HepG2 (cell line): ENCODE measurements at regions not wholly inside any gene's neighbourhood (a gene's known extent, or its start where the extent isn't known, plus 50 kb on each side); places are given as distances from the start of the nearest gene placed in this dataset.
A peak's percentile ranks its signal among the peaks of the same experiment; 100 is the strongest.

Experiments
- ATAC-seq: fragments of 200-7000 bp; cut with Tn5 transposase; 3 replicates; pipeline ENCODE4 v1.9.1; 2020; ENCODE audit warnings: mild to moderate bottlenecking, moderate library complexity
- BruUV-seq: library from RNA; stranded (reverse); fragments of 400-500 nt; replicated peaks from 2 replicates; lab custom pipeline; 2021; lab: Mats Ljungman, UMichigan
- CTCF ChIA-PET: fragments of 300-600 bp; formaldehyde crosslinking; extraction: SDS; loops from one replicate; lab custom pipeline; 2021; ENCODE audit warnings: low total read pairs, inconsistent platforms, low intra/inter-chr PET ratio; lab: Yijun Ruan, JAX
- POLR2A ChIA-PET: fragments of 350-600 bp; sonication (Branson Sonifier 250); formaldehyde crosslinking; loops from one replicate; lab custom pipeline; 2020; ENCODE audit warnings: antibody characterized with exemption, inconsistent platforms; lab: Yijun Ruan, JAX
- DNase-seq: peaks from one replicate; pipeline ENCODE4 v3.0.0-alpha.2; 2015; ENCODE audit warnings: low spot score
- FAIRE-seq: peaks from 3 replicates; lab custom pipeline; 2011; peaks lifted over from hg19 to GRCh38; lab: Jason Lieb, UNC
- H2AFZ ChIP-seq: one replicate; pipeline ENCODE4 v1.6.1; 2011; ENCODE audit warnings: low read length, inconsistent platforms
- H3K27ac ChIP-seq: fragments of 300-600 bp; 3 replicates; pipeline ENCODE4 v1.8.0; 2011; ENCODE audit warnings: mixed run types, mild to moderate bottlenecking, mixed read lengths, low read length, inconsistent platforms; ENCODE audit not compliant: insufficient read depth; ENCODE audit errors: extremely low read length
- H3K27me3 ChIP-seq, 2 experiments: fragments of 200-600 bp in 1 of 2; 2 replicates in 1 of 2; 3 replicates in 1 of 2; pipeline versions ENCODE4 v1.6.0 to v1.8.0; 2011; ENCODE audit warnings: low read length in 2 of 2, mild to moderate bottlenecking in 2 of 2, moderate library complexity in 2 of 2, inconsistent platforms in 1 of 2; ENCODE audit not compliant: insufficient read depth in 2 of 2, control insufficient read depth in 1 of 2
- H3K36me3 ChIP-seq, 2 experiments: fragments of 200-600 bp in 1 of 2; replicated peaks in 1 of 2; 2 replicates in 1 of 2; 3 replicates in 1 of 2; pipeline versions ENCODE4 v1.5.1 to v1.8.0; 2011; ENCODE audit warnings: low read length in 2 of 2, inconsistent platforms in 1 of 2; ENCODE audit not compliant: insufficient read depth in 2 of 2, control insufficient read depth in 1 of 2
- H3K4me1 ChIP-seq: 2 replicates; pipeline ENCODE4 v1.5.1; 2012; ENCODE audit warnings: low read length, inconsistent platforms; ENCODE audit not compliant: insufficient read depth
- H3K4me2 ChIP-seq: 2 replicates; pipeline ENCODE4 v1.6.0; 2011; ENCODE audit warnings: low read depth, low read length, inconsistent platforms
- H3K4me3 ChIP-seq, 3 experiments: fragments of 200-600 bp in 1 of 3; sonication (generic), shearing (Covaris generic) in 1 of 3; replicated peaks in 1 of 3; 2 replicates each; pipeline ENCODE4 v1.5.1; 2011 to 2016; ENCODE audit warnings: low read length in 3 of 3, inconsistent platforms in 2 of 3, low read depth in 2 of 3, mild to moderate bottlenecking in 2 of 3, control low read depth in 1 of 3, mixed read lengths in 1 of 3; ENCODE audit not compliant: insufficient read depth in 1 of 3
- H3K79me2 ChIP-seq: one replicate; pipeline ENCODE4 v1.6.1; 2011; ENCODE audit warnings: low read length, inconsistent platforms; ENCODE audit not compliant: insufficient read depth
- H3K9ac ChIP-seq: 2 replicates; pipeline ENCODE4 v1.6.0; 2011; ENCODE audit warnings: mild to moderate bottlenecking, low read depth, low read length, inconsistent platforms; ENCODE audit not compliant: insufficient read depth
- H3K9me3 ChIP-seq: 2 replicates; pipeline ENCODE4 v1.5.1; 2012; ENCODE audit warnings: mild to moderate bottlenecking, low read length
- H4K20me1 ChIP-seq: 2 replicates; pipeline ENCODE4 v1.6.0; 2011; ENCODE audit warnings: inconsistent platforms, mild to moderate bottlenecking, low read length, moderate library complexity; ENCODE audit not compliant: insufficient read depth
- FOXO1 ChIP-seq: sonication (generic); formaldehyde crosslinking; IDR thresholded peaks from 2 replicates; pipeline ENCODE4 v1.4.0; 2020; ENCODE audit warnings: missing genetic modification reagents
- KLF15 ChIP-seq: sonication (generic); formaldehyde crosslinking; IDR thresholded peaks from 2 replicates; pipeline ENCODE4 v1.8.1; 2023; ENCODE audit warnings: borderline replicate concordance, mild to moderate bottlenecking, inconsistent platforms, missing genetic modification reagents, mixed read lengths
- SSRP1 ChIP-seq: IDR thresholded peaks from 2 replicates; pipeline ENCODE4 v1.6.1; 2016; ENCODE audit warnings: control low read depth
- ZNF703 ChIP-seq: sonication (generic); formaldehyde crosslinking; IDR thresholded peaks from 2 replicates; pipeline ENCODE4 v1.5.1; 2020; ENCODE audit warnings: missing genetic modification reagents, mild to moderate bottlenecking, moderate library complexity, borderline replicate concordance
- WGBS: methylation state at CpG from one replicate; pipeline ENCODE4 v1.1.6; 2017; ENCODE audit warnings: low lambda C conversion rate; 5-methylcytosine and 5-hydroxymethylcytosine counted together
- in situ Hi-C: cut with HindIII; loops from 2 replicates; pipeline ENCODE4 v1.10.0; 2017; ENCODE audit warnings: low pct_unique_long_range_greater_than_20kb; ENCODE audit not compliant: extremely low pct_ligation_motif_present
- intact Hi-C: fragments of 100-400 bp; cut with micrococcal nuclease; formaldehyde crosslinking; loops from one replicate; pipeline ENCODE4 v1.10.0; 2022; ENCODE audit not compliant: unreplicated experiment
- TF ChIP-seq, protein P1 (sequence below): IDR thresholded peaks from 2 replicates; pipeline ENCODE4 v1.6.1; 2016; ENCODE audit warnings: mild to moderate bottlenecking
- TF ChIP-seq, protein P2 (sequence below): IDR thresholded peaks from 2 replicates; pipeline ENCODE4 v1.6.1; 2016; ENCODE audit warnings: missing compliant biosample characterization, missing genetic modification reagents, borderline replicate concordance
- TF ChIP-seq, protein P3 (sequence below): sonication (generic); formaldehyde crosslinking; IDR thresholded peaks from 2 replicates; pipeline ENCODE4 v1.4.0; 2020; ENCODE audit warnings: missing genetic modification reagents
- TF ChIP-seq, protein P4 (sequence below): fragments of 450-650 bp; IDR thresholded peaks from 2 replicates; pipeline ENCODE4 v1.6.1; 2016

DNA sequence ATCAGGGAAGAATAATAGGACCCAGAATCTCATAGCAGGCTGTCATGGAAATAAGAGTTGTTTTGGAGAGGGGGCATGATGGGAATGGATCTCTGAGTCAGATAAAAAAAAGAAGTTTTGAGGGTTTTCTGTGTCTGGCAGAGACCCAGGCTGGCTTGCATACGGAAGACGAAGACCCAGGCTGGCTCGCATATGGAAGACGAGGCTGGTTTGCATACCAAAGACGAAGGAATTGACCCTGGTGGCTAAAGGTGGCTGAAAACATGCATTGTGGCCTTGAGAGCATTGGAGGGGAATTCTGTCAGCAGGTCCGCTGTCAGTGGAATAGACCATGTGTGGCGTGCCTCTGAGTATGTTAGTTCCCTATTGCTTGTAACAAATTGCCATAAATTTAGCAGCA is 335.1 kb downstream of the BTBD3 start (continued):
- TF ChIP-seq, protein P1, sequence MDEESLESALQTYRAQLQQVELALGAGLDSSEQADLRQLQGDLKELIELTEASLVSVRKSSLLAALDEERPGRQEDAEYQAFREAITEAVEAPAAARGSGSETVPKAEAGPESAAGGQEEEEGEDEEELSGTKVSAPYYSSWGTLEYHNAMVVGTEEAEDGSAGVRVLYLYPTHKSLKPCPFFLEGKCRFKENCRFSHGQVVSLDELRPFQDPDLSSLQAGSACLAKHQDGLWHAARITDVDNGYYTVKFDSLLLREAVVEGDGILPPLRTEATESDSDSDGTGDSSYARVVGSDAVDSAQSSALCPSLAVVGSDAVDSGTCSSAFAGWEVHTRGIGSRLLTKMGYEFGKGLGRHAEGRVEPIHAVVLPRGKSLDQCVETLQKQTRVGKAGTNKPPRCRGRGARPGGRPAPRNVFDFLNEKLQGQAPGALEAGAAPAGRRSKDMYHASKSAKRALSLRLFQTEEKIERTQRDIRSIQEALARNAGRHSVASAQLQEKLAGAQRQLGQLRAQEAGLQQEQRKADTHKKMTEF (CRISPR knock-in tag): no peak
- no peak for TF ChIP-seq ZNF703 (CRISPR knock-in tag)
- no peak for TF ChIP-seq KLF15 (CRISPR knock-in tag)
- TF ChIP-seq, protein P2, sequence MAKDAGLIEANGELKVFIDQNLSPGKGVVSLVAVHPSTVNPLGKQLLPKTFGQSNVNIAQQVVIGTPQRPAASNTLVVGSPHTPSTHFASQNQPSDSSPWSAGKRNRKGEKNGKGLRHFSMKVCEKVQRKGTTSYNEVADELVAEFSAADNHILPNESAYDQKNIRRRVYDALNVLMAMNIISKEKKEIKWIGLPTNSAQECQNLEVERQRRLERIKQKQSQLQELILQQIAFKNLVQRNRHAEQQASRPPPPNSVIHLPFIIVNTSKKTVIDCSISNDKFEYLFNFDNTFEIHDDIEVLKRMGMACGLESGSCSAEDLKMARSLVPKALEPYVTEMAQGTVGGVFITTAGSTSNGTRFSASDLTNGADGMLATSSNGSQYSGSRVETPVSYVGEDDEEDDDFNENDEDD (CRISPR knock-in tag): no peak
- TF ChIP-seq, protein P3, sequence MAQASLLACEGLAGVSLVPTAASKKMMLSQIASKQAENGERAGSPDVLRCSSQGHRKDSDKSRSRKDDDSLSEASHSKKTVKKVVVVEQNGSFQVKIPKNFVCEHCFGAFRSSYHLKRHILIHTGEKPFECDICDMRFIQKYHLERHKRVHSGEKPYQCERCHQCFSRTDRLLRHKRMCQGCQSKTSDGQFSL (CRISPR knock-in tag): no peak
- TF ChIP-seq FOXO1: no peak

DNA sequence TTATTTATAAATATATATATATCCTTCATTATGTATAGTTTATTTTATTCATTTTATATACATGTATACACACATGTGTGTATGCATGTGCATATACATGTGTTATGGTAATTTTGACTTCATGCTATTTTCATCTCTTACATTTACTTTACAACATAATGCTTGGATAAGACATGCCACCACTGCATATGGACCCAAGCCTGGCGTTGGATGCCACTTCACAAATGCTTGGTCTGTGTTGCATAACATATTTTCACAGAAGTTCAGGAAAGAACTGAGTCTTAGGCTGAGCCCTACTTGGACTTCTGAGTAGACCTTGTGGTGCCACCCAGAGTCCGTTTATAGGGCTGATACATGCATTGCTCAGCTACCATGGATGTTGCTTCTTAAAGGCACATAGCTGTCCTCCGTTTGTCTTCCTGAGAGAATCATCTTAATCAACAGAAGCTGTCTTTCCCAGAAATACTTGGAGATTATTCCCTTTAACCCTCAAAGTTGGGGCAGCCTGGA is 337.8 kb downstream of the BTBD3 start:
- no peak for FAIRE-seq
- in situ Hi-C loops: no loop called here
- no peaks in the 10 kb centered on the region for H3K79me2 ChIP-seq
- no peak for TF ChIP-seq SSRP1 (CRISPR knock-in tag)
- TF ChIP-seq, protein P4, sequence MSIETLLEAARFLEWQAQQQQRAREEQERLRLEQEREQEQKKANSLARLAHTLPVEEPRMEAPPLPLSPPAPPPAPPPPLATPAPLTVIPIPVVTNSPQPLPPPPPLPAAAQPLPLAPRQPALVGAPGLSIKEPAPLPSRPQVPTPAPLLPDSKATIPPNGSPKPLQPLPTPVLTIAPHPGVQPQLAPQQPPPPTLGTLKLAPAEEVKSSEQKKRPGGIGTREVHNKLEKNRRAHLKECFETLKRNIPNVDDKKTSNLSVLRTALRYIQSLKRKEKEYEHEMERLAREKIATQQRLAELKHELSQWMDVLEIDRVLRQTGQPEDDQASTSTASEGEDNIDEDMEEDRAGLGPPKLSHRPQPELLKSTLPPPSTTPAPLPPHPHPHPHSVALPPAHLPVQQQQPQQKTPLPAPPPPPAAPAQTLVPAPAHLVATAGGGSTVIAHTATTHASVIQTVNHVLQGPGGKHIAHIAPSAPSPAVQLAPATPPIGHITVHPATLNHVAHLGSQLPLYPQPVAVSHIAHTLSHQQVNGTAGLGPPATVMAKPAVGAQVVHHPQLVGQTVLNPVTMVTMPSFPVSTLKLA: peak; percentile 37; the same call in 1 of the 2 replicates
- TF ChIP-seq, all 625 proteins: peak for 1
- no peak for DNase-seq
- Histone ChIP-seq H4K20me1 (no peaks in the 10 kb centered on the region), H3K9ac (no peak overlapping the region), H2AFZ (no peak overlapping the region), H3K27me3 (no peaks in the 10 kb centered on the region), H3K9me3 (0 out of 2 replicates have a peak, but pooled peaks cover 9% of the 10 kb centered on the region), H3K4me1 (no peaks in the 10 kb centered on the region), H3K36me3 (no peaks in the 10 kb centered on the region), H3K4me3 (no peak overlapping the region), H3K27ac (no peak overlapping the region), H3K4me2 (no peak overlapping the region)
- CTCF ChIA-PET: no interaction called here
- 2% methylated on average over 3 of the region's 3 CpGs for WGBS
- POLR2A ChIA-PET: no interaction called here
- intact Hi-C loops: no loop called here
- BruUV-seq: no TSS peak
- ATAC-seq: no peak
